ENCODE measurements at regions not wholly inside any gene's neighbourhood (a gene's known extent, or its start where the extent isn't known, plus 50 kb on each side); places are given as distances from the start of the nearest gene placed in this dataset.

DNA sequence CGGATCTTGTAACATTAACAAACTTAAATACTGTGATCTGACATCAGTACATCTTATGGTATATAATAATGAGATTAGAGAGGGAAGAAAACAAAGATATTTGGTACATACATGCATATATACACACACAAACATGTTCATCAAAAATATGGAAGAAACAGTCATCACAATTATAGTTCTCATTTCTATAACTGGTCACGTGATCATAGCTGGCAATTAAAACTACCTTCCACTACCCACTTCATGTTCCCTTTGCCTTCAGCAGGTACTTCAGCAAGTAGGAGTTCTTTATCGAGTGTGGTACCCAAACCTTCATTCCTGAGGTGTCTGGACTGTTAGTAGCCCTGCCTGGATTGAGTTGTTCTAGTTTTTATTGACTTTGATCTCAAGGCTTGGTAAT lies 70.9 kb upstream of the ALDH1A3 start (continued):
- no peak for TF ChIP-seq EZH2phosphoT487 (IDR thresholded peaks at IDR 0.05; ENCODE audit: borderline replicate concordance, low read depth)
- TF ChIP-seq TCF12 (IDR thresholded peaks at IDR 0.05), result no peak
- no peak for TF ChIP-seq FOSL2 (IDR thresholded peaks at IDR 0.05; ENCODE audit: borderline replicate concordance, low read depth)
- no peak for TF ChIP-seq TEAD4 (IDR thresholded peaks at IDR 0.05; ENCODE audit: borderline replicate concordance, insufficient read depth)
- TF ChIP-seq NFIC (IDR thresholded peaks at IDR 0.05; ENCODE audit: borderline replicate concordance), result no peak
- TF ChIP-seq, protein P1, sequence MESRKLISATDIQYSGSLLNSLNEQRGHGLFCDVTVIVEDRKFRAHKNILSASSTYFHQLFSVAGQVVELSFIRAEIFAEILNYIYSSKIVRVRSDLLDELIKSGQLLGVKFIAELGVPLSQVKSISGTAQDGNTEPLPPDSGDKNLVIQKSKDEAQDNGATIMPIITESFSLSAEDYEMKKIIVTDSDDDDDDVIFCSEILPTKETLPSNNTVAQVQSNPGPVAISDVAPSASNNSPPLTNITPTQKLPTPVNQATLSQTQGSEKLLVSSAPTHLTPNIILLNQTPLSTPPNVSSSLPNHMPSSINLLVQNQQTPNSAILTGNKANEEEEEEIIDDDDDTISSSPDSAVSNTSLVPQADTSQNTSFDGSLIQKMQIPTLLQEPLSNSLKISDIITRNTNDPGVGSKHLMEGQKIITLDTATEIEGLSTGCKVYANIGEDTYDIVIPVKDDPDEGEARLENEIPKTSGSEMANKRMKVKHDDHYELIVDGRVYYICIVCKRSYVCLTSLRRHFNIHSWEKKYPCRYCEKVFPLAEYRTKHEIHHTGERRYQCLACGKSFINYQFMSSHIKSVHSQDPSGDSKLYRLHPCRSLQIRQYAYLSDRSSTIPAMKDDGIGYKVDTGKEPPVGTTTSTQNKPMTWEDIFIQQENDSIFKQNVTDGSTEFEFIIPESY (IDR thresholded peaks at IDR 0.05; ENCODE audit: borderline replicate concordance, low read depth), result no peak

DNA sequence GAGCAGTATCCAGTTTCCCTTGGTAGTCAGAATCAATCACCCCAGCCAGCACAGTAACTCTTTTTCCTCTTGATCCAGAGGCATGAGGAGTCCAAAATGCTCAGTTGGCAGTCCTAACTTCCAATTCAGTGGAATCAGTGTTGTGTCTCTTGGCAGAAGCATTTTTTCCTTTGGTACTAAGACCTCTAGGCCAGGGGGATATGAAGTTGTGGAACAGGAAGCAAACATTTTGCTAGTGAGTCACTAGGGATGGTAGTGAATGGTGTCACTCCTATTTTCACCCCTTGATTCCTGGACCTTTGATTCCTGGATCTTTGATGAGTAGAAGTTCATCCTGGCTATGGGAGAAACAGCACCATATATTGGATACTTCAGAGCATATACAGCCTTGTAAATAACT lies 70.5 kb upstream of the ALDH1A3 start:
- no peak for TF ChIP-seq MEF2A (IDR thresholded peaks at IDR 0.05; ENCODE audit: borderline replicate concordance, low read depth)
- no peak for TF ChIP-seq SIN3A (IDR thresholded peaks at IDR 0.05; ENCODE audit: borderline replicate concordance, low read depth, low read length)
- no peak for TF ChIP-seq RXRA (IDR thresholded peaks at IDR 0.05; ENCODE audit: borderline replicate concordance, low read depth)
- TF ChIP-seq, protein P2, sequence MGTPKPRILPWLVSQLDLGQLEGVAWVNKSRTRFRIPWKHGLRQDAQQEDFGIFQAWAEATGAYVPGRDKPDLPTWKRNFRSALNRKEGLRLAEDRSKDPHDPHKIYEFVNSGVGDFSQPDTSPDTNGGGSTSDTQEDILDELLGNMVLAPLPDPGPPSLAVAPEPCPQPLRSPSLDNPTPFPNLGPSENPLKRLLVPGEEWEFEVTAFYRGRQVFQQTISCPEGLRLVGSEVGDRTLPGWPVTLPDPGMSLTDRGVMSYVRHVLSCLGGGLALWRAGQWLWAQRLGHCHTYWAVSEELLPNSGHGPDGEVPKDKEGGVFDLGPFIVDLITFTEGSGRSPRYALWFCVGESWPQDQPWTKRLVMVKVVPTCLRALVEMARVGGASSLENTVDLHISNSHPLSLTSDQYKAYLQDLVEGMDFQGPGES (IDR thresholded peaks at IDR 0.05; ENCODE audit: low read depth, low read length), result no peak
- TF ChIP-seq JUND (IDR thresholded peaks at IDR 0.05), result no peak
- TF ChIP-seq, protein P3, sequence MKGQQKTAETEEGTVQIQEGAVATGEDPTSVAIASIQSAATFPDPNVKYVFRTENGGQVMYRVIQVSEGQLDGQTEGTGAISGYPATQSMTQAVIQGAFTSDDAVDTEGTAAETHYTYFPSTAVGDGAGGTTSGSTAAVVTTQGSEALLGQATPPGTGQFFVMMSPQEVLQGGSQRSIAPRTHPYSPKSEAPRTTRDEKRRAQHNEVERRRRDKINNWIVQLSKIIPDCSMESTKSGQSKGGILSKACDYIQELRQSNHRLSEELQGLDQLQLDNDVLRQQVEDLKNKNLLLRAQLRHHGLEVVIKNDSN (IDR thresholded peaks at IDR 0.05; ENCODE audit: borderline replicate concordance, low read depth), result no peak
- no peak for TF ChIP-seq RAD21 (IDR thresholded peaks at IDR 0.05; ENCODE audit: low read length)
- TF ChIP-seq RCOR1 (IDR thresholded peaks at IDR 0.05; ENCODE audit: low read length), result no peak
- no peak for TF ChIP-seq CHD2 (IDR thresholded peaks at IDR 0.05; ENCODE audit: low read length, partially characterized antibody)
- TF ChIP-seq RFX5 (IDR thresholded peaks at IDR 0.05; ENCODE audit: low read length), result no peak
- Histone ChIP-seq H3K4me3 (ENCODE audit: low read depth in 2 of 2, low read length in 1 of 2) (no peak overlapping the region), H3K4me1 (ENCODE audit: control insufficient read depth in 1 of 2, insufficient read depth in 2 of 2, low read depth in 1 of 2, low read length in 1 of 2) (peaks cover 0 to 5% of the 10 kb centered on the region in 2 experiments; a peak in 1 of 4 replicates), H4K20me1 (ENCODE audit: insufficient read depth) (no peaks in the 10 kb centered on the region), H3K27me3 (ENCODE audit: insufficient read depth) (no peaks in the 10 kb centered on the region), H3K9ac (no peak overlapping the region), H3K4me2 (peak overlapping the region; percentile 48; the same call in 1 of the 2 replicates), H2AFZ (ENCODE audit: low read depth) (no peak overlapping the region), H3K27ac (ENCODE audit: low read depth in 2 of 2, low read length in 1 of 2) (peak overlapping the region in 1 of 2 experiments; percentile 44; a peak in 2 of 4 replicates), H3K9me3 (peaks cover 8% of the 10 kb centered on the region; the same call in 1 of the 2 replicates), H3K36me3 (replicated peaks in 1 of 2; ENCODE audit: control insufficient read depth in 1 of 2, insufficient read depth in 2 of 2, low read length in 1 of 2) (no peaks in the 10 kb centered on the region), H3K79me2 (ENCODE audit: insufficient read depth) (no peaks in the 10 kb centered on the region), H3K9me2 (no peaks in the 10 kb centered on the region), H3F3A (replicated peaks; ENCODE audit: insufficient read depth) (peaks cover 7% of the 10 kb centered on the region)
- no peak for DNase-seq
- ChIA-PET CTCF (no interaction called here), POLR2A (no interaction called here)
